ENCODE measurements at regions not wholly inside any gene's neighbourhood (a gene's known extent, or its start where the extent isn't known, plus 50 kb on each side); places are given as distances from the start of the nearest gene placed in this dataset.

DNA sequence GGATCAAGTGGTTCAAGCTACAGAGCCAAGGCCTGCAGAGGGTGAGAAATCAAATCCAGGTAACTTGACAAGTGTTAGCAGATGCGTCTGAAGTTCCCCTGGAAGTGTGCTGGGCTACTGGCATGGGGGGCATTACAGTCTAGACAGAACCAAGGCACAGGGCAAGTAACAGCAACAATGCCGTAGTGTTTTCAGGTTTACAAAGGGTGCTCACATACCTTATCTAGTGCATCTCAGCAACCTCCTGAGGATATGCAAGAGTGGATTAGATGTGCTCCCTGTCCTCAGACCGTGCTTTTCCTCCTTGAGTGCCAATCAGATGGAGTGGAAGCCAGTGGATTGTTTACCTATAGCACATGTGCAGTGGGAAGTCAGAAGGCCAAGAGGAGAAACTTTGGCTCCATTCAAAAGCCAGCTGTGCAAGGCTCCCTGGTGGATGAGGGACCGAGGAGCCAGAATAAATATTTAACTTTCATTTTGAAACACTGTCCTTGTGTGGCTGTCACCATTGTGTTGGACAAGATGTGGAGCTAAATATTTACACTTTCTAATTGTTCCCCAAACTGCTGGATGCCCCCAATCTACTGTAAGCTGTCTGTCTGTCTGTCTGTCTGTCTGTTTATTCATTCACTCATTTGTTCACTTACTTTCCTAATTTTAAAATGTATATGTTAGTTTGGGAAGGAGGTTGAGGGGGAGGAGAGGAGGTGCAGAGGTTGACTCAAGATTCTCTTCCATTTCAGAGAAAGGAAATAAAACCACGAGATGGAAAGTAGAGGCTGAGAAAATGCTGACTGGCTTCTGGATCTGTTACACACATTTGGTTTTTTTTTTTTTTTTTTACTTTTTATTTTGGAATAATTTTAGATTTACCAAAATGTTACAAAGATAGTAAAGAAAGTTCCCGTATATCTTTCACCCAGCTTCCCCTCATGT is 184.0 kb upstream of the PARP11 start:
- no peak for DNase-seq (ENCODE audit: low read depth in 2 of 3, low spot score in 2 of 3)

- DNase-seq (ENCODE audit: low read depth in 2 of 3, low spot score in 2 of 3): no peak
Measured at GRCh38 chr12:4054630-4055029, 181.4 kb upstream of the PARP11 start.

GRCh38 chr12:4052691-4053090 is 179.5 kb upstream of the PARP11 start:
- no peak for DNase-seq (ENCODE audit: low read depth in 2 of 3, low spot score in 2 of 3)

DNA sequence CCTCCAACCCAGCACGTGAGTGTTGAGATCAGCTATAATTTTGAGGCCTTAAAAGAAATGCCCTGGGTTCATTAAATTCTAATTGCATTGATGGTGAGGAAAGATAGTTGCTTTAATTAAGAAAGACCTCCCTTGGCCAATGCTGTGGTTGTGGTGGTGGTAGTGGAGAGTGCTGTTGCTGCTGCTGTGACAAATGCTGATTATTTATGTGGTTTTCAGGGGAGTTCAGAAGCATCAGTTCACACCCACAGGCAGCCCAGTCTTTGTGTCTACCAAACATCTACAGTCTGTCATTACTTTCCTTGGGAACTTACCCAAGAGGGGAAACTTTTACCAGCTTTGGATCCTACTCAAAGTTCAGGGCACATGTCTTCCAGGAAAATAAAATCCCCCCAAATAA is 178.4 kb upstream of the PARP11 start:
- no peak for DNase-seq (ENCODE audit: low read depth in 2 of 3, low spot score in 2 of 3)

DNA sequence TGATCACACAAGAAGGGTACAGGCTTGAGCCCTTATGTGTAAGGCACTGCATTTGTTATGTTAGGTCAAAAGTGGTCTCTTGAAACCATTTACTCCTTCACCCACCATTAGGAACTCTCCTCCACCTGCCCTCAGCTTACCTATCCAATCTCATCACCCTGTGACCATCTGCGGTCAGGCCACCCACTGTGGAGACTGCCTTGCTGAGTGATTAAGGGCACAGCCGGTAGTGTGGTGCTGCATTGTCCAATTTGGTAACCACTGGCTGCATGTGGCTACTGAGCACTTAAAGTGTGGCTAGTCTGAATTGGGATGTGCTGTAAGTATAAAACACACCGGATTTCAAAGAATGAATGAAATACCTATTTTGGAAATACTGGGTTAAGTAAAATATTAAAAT is 177.1 kb upstream of the PARP11 start:
- DNase-seq (ENCODE audit: low read depth in 2 of 3, low spot score in 2 of 3): no peak

GRCh38 chr12:4049298-4050080 is 176.3 kb upstream of the PARP11 start:
- no peak for DNase-seq (ENCODE audit: low read depth in 2 of 3, low spot score in 2 of 3)

DNA sequence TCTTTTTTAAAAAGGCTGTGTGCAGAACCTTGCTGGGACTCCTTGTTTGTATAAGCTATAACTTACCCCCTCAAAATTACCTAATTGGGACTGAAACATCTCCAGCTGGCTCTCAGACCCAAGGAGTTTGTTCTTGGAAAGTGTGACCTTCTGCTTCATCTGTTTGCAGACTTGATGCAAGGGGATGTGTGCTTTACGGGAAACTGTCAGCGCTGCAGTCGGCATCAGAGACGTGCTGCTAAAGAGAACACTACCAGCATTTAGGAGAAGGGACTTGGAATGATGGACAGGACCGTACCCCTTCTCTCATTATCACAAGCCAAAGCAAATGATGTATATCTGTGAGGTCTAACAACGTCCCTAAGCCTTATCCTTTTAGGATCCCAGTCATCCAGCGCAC is 174.2 kb upstream of the PARP11 start:
- no peak for DNase-seq (ENCODE audit: low read depth in 2 of 3, low spot score in 2 of 3)

GRCh38 chr12:4046495-4046840 is 173.3 kb upstream of the PARP11 start:
- DNase-seq (ENCODE audit: low read depth in 2 of 3, low spot score in 2 of 3): no peak

GRCh38 chr12:4045786-4046494 is 172.7 kb upstream of the PARP11 start:
- no peak for DNase-seq (ENCODE audit: low read depth in 2 of 3, low spot score in 2 of 3)

GRCh38 chr12:4044736-4045730 is 171.8 kb upstream of the PARP11 start:
- DNase-seq (ENCODE audit: low read depth in 2 of 3, low spot score in 2 of 3): no peak

- DNase-seq (ENCODE audit: low read depth in 2 of 3, low spot score in 2 of 3): no peak
Measured at GRCh38 chr12:4044101-4044500, 170.9 kb upstream of the PARP11 start.

GRCh38 chr12:4041187-4041885 is 168.1 kb upstream of the PARP11 start:
- no peak for DNase-seq (ENCODE audit: low read depth in 2 of 3, low spot score in 2 of 3)

DNA sequence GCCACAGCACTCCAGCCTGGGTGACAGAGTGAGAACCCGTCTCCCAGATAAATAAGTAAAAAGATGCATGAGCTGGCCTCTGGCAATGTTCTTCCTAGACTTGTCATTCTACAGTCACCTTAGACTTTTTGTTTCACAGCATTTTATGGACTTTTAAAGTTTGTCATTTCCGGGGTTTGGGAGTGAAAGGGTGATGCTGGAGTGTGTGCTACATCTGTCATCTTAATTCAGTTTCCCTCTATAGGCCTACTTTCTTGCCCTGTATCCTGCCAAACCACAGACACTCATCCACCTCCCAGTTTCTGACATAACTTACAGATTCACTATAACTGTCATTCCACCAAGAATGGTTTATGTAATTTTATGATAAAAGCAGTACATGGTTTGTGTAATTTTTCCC is 166.7 kb upstream of the PARP11 start:
- DNase-seq (ENCODE audit: low read depth in 2 of 3, low spot score in 2 of 3): no peak

DNA sequence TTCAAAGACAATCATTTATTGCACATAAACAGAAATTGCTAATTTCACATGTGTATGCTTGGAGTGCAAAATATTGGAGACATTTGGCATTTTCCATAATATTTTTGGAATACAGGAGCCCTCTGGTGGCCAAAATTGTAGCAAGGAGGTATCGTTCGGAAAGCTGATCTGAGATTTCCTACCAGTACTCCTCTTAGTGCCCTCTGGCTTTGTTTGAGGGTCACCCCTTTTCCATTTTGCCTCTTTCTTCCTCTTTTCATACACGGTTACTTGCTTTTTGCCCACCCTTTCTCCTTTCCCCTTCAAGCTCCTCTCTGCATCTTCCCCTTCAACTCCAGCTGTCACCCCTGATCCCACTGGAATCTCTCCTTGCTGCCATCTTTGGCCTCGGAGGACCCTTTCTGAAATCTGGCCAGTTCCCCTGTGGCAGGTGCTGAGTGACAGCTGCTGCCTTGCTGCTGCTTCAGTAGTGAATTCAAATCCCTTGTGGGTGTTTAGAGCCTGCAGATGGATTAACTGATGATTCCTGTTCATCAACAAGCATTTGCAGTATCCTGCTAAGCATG is 164.6 kb upstream of the PARP11 start:
- no peak for DNase-seq (ENCODE audit: low read depth in 2 of 3, low spot score in 2 of 3)

DNA sequence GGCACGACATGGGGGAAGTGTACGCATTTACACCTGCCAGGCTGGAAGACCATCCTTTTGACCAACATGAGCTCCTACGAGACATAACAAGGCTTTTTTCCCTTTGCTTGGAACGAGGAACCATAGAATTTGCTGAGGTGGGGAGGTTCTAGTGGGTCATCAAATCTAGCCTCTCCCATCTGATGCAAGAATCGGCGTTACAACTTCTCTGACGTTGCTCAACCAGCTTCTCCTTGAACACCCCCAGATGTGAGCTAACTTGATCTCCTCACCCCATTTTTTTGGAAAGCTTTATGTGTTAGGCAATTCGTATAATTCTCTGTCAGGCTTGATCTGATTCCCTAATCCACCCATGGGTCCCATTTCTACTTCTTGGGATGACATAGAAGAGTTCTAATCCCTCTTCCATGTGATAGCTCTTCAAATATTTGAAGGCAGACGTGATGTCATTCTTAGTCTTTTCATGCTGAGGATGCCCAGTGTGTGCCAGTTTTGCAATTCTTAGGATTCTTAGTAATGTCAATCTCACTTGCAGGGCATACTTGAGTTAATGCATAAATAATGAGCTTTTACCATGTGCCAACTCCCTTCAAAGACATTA is 163.6 kb upstream of the PARP11 start:
- DNase-seq (ENCODE audit: low read depth in 2 of 3, low spot score in 2 of 3): no peak

- no peak for DNase-seq (ENCODE audit: low read depth in 2 of 3, low spot score in 2 of 3)
Measured at GRCh38 chr12:4034921-4035320, 161.7 kb upstream of the PARP11 start.

- DNase-seq (ENCODE audit: low read depth in 2 of 3, low spot score in 2 of 3): no peak
Measured at GRCh38 chr12:4032924-4033615, 159.9 kb upstream of the PARP11 start.

- DNase-seq (ENCODE audit: low read depth in 2 of 3, low spot score in 2 of 3): no peak
Measured at GRCh38 chr12:4031703-4032291, 158.6 kb upstream of the PARP11 start.

All from activated CD8-positive, alpha-beta memory T cell treated with anti-CD3 and anti-CD28 coated beads for 48 hours (primary cell).